A673 (cell line): ENCODE measurements at regions not wholly inside any gene's neighbourhood (a gene's known extent, or its start where the extent isn't known, plus 50 kb on each side); places are given as distances from the start of the nearest gene placed in this dataset.

Experiments
- CTCF ChIP-seq: fragments of 300-800, 200-600 bp; sonication (generic); conservative IDR thresholded peaks from 2 replicates; pipeline ENCODE4 v1.5.1; 2017; ENCODE audit warnings: low read depth, mild to moderate bottlenecking, antibody characterized with exemption, low read length, moderate library complexity, mixed read lengths
- EZH2 ChIP-seq: fragments of 200-600 bp; sonication (generic); IDR thresholded peaks from 2 replicates; pipeline ENCODE4 v1.6.1; 2017; ENCODE audit warnings: borderline replicate concordance, low read depth, mild to moderate bottlenecking, mixed read lengths, antibody characterized with exemption, low read length; ENCODE audit not compliant: poor library complexity, severe bottlenecking

- TF ChIP-seq CTCF (no peak), EZH2 (no peak)
Measured at GRCh38 chr14:53338192-53338591, 185.1 kb upstream of the DDHD1 start.
